ENCODE measurements at regions not wholly inside any gene's neighbourhood (a gene's known extent, or its start where the extent isn't known, plus 50 kb on each side); places are given as distances from the start of the nearest gene placed in this dataset.

DNA sequence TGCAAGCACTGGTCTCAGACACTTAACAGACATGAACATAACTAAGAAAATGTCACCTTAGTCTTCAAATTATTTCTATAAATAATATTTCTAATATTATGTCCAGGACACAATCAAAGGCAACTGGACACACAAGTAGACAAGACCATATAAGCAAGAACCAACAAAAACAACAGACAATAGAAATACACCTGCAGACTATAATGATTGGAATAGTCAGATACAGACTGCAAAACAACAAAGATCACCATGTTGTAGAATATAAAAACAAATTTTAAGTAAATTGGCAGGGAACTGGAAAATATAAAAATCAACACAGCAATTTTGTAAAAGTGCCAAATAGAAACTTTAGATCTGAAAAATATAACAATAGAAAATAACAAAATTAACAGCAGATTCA lies 220.7 kb downstream of the CLCN4 start:
- Histone ChIP-seq H3K4me3 (replicated peaks in 1 of 4; ENCODE audit: control extremely low read depth in 1 of 4, insufficient read depth in 1 of 4, low read depth in 3 of 4, low read length in 4 of 4) (no peak overlapping the region), H3K4me2 (ENCODE audit: extremely low read depth, insufficient read depth, low read length) (no peak overlapping the region), H3K27ac (ENCODE audit: insufficient read depth, low read length) (no peak overlapping the region), H2AFZ (ENCODE audit: low read length) (no peak overlapping the region), H3K9me3 (ENCODE audit: control insufficient read depth, insufficient read depth, low read depth, low read length) (no peaks in the 10 kb centered on the region), H3K79me2 (ENCODE audit: control insufficient read depth, insufficient read depth, low read length) (no peaks in the 10 kb centered on the region), H3K9ac (ENCODE audit: insufficient read depth, low read length) (no peak overlapping the region), H3K4me1 (ENCODE audit: control insufficient read depth, extremely low read depth, insufficient read depth, low read length) (no peaks in the 10 kb centered on the region), H3K27me3 (ENCODE audit: control insufficient read depth, insufficient read depth, low read length) (no peaks in the 10 kb centered on the region), H3K36me3 (ENCODE audit: control insufficient read depth, insufficient read depth, low read length) (no peaks in the 10 kb centered on the region), H4K20me1 (ENCODE audit: control insufficient read depth, extremely low read depth, insufficient read depth, low read length) (no peaks in the 10 kb centered on the region)
- no peak for DNase-seq (ENCODE audit: low read depth in 2 of 2)
- no peak for TF ChIP-seq CTCF (conservative IDR thresholded peaks at IDR 0.05 in 1 of 2, IDR thresholded peaks at IDR 0.05 in 1 of 2; ENCODE audit: low read depth in 1 of 2, low read length in 2 of 2)
- no peak for TF ChIP-seq EZH2 (IDR thresholded peaks at IDR 0.05; ENCODE audit: low read length, missing control alignments)

GRCh38 chrX:10379878-10380277 lies 223.1 kb downstream of the CLCN4 start:
- Histone ChIP-seq H2AFZ (ENCODE audit: low read length) (no peak overlapping the region), H3K9me3 (ENCODE audit: control insufficient read depth, insufficient read depth, low read depth, low read length) (no peaks in the 10 kb centered on the region), H3K27ac (ENCODE audit: insufficient read depth, low read length) (no peak overlapping the region), H3K36me3 (ENCODE audit: control insufficient read depth, insufficient read depth, low read length) (no peaks in the 10 kb centered on the region), H4K20me1 (ENCODE audit: control insufficient read depth, extremely low read depth, insufficient read depth, low read length) (no peaks in the 10 kb centered on the region), H3K4me2 (ENCODE audit: extremely low read depth, insufficient read depth, low read length) (no peak overlapping the region), H3K4me3 (replicated peaks in 1 of 4; ENCODE audit: control extremely low read depth in 1 of 4, insufficient read depth in 1 of 4, low read depth in 3 of 4, low read length in 4 of 4) (no peak overlapping the region), H3K9ac (ENCODE audit: insufficient read depth, low read length) (no peak overlapping the region), H3K79me2 (ENCODE audit: control insufficient read depth, insufficient read depth, low read length) (no peaks in the 10 kb centered on the region), H3K4me1 (ENCODE audit: control insufficient read depth, extremely low read depth, insufficient read depth, low read length) (no peaks in the 10 kb centered on the region), H3K27me3 (ENCODE audit: control insufficient read depth, insufficient read depth, low read length) (no peaks in the 10 kb centered on the region)
- DNase-seq (ENCODE audit: low read depth in 2 of 2) = peak in 1 of 2 donors; percentile 12
- TF ChIP-seq CTCF (conservative IDR thresholded peaks at IDR 0.05 in 1 of 2, IDR thresholded peaks at IDR 0.05 in 1 of 2; ENCODE audit: low read depth in 1 of 2, low read length in 2 of 2) = no peak
- TF ChIP-seq EZH2 (IDR thresholded peaks at IDR 0.05; ENCODE audit: low read length, missing control alignments) = no peak

DNA sequence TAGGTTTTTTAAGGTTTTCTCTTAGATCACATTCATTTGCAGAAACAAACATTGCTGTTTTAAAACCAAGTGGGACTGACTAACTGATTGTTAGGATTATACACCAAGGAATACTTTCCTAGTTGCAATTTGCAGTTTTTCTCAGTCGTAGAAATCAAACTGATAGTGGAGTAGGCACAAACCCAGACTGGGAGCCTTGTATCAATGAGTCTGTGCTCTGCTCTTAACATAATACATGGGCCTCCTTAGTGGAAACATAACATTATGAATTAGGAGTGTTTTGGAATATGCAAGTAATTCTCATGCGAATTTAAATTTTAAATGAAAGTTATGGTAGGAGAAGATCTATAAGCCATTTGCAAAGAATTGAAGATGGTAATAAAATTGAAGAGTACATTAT lies 223.5 kb downstream of the CLCN4 start:
- Histone ChIP-seq H3K27ac (ENCODE audit: insufficient read depth, low read length) (no peak overlapping the region), H3K4me2 (ENCODE audit: extremely low read depth, insufficient read depth, low read length) (no peak overlapping the region), H3K4me1 (ENCODE audit: control insufficient read depth, extremely low read depth, insufficient read depth, low read length) (no peaks in the 10 kb centered on the region), H4K20me1 (ENCODE audit: control insufficient read depth, extremely low read depth, insufficient read depth, low read length) (no peaks in the 10 kb centered on the region), H3K4me3 (replicated peaks in 1 of 4; ENCODE audit: control extremely low read depth in 1 of 4, insufficient read depth in 1 of 4, low read depth in 3 of 4, low read length in 4 of 4) (no peak overlapping the region), H3K27me3 (ENCODE audit: control insufficient read depth, insufficient read depth, low read length) (no peaks in the 10 kb centered on the region), H3K79me2 (ENCODE audit: control insufficient read depth, insufficient read depth, low read length) (no peaks in the 10 kb centered on the region), H3K9ac (ENCODE audit: insufficient read depth, low read length) (no peak overlapping the region), H2AFZ (ENCODE audit: low read length) (no peak overlapping the region), H3K9me3 (ENCODE audit: control insufficient read depth, insufficient read depth, low read depth, low read length) (no peaks in the 10 kb centered on the region), H3K36me3 (ENCODE audit: control insufficient read depth, insufficient read depth, low read length) (no peaks in the 10 kb centered on the region)
- no peak for DNase-seq (ENCODE audit: low read depth in 2 of 2)
- no peak for TF ChIP-seq CTCF (conservative IDR thresholded peaks at IDR 0.05 in 1 of 2, IDR thresholded peaks at IDR 0.05 in 1 of 2; ENCODE audit: low read depth in 1 of 2, low read length in 2 of 2)
- no peak for TF ChIP-seq EZH2 (IDR thresholded peaks at IDR 0.05; ENCODE audit: low read length, missing control alignments)
